ENCODE measurements at regions not wholly inside any gene's neighbourhood (a gene's known extent, or its start where the extent isn't known, plus 50 kb on each side); places are given as distances from the start of the nearest gene placed in this dataset.

GRCh38 chr2:239878686-239879085 lies 146.5 kb downstream of the NDUFA10 start:
- Histone ChIP-seq H3K4me1 (ENCODE audit: insufficient read depth, poor library complexity, severe bottlenecking) (no peaks in the 10 kb centered on the region), H3K27me3 (ENCODE audit: insufficient read depth, poor library complexity, severe bottlenecking) (peaks cover 21% of the 10 kb centered on the region), H3K9me3 (ENCODE audit: severe bottlenecking) (no peaks in the 10 kb centered on the region), H3K4me3 (ENCODE audit: severe bottlenecking) (no peak overlapping the region), H3K27ac (ENCODE audit: poor library complexity, severe bottlenecking) (no peak overlapping the region), H3K36me3 (ENCODE audit: low read depth) (no peaks in the 10 kb centered on the region)
- TF ChIP-seq CTCF (IDR thresholded peaks at IDR 0.05; ENCODE audit: poor library complexity, severe bottlenecking), result no peak
- no peak for DNase-seq (ENCODE audit: low spot score)
- ATAC-seq (ENCODE audit: low read depth), result no peak

GRCh38 chr2:239876948-239877289 lies 148.2 kb downstream of the NDUFA10 start:
- Histone ChIP-seq H3K27me3 (ENCODE audit: insufficient read depth, poor library complexity, severe bottlenecking) (peaks cover 26% of the 10 kb centered on the region), H3K4me1 (ENCODE audit: insufficient read depth, poor library complexity, severe bottlenecking) (no peaks in the 10 kb centered on the region), H3K9me3 (ENCODE audit: severe bottlenecking) (no peaks in the 10 kb centered on the region), H3K4me3 (ENCODE audit: severe bottlenecking) (no peak overlapping the region), H3K36me3 (ENCODE audit: low read depth) (no peaks in the 10 kb centered on the region), H3K27ac (ENCODE audit: poor library complexity, severe bottlenecking) (no peak overlapping the region)
- no peak for TF ChIP-seq CTCF (IDR thresholded peaks at IDR 0.05; ENCODE audit: poor library complexity, severe bottlenecking)
- DNase-seq (ENCODE audit: low spot score) (no peak), ATAC-seq (ENCODE audit: low read depth) (no peak)

- Histone ChIP-seq H3K9me3 (ENCODE audit: severe bottlenecking) (no peaks in the 10 kb centered on the region), H3K4me1 (ENCODE audit: insufficient read depth, poor library complexity, severe bottlenecking) (no peaks in the 10 kb centered on the region), H3K27me3 (ENCODE audit: insufficient read depth, poor library complexity, severe bottlenecking) (peaks cover 26% of the 10 kb centered on the region), H3K36me3 (ENCODE audit: low read depth) (no peaks in the 10 kb centered on the region), H3K27ac (ENCODE audit: poor library complexity, severe bottlenecking) (no peak overlapping the region), H3K4me3 (ENCODE audit: severe bottlenecking) (no peak overlapping the region)
- TF ChIP-seq CTCF (IDR thresholded peaks at IDR 0.05; ENCODE audit: poor library complexity, severe bottlenecking), result no peak
- ATAC-seq (ENCODE audit: low read depth) (no peak), DNase-seq (ENCODE audit: low spot score) (no peak)
Observed at GRCh38 chr2:239876271-239876947, 148.7 kb downstream of the NDUFA10 start.

- H3K4me1 ChIP-seq (ENCODE audit: insufficient read depth, poor library complexity, severe bottlenecking), result no peaks in the 10 kb centered on the region
- ATAC-seq (ENCODE audit: low read depth), result no peak
Observed at GRCh38 chr2:239874636-239875356, 150.3 kb downstream of the NDUFA10 start.

More at GRCh38 chr2:239874636-239875356, 150.3 kb downstream of the NDUFA10 start:
- no peak for DNase-seq (ENCODE audit: low spot score)
- H3K27ac ChIP-seq (ENCODE audit: poor library complexity, severe bottlenecking), result no peak overlapping the region
- peaks cover 26% of the 10 kb centered on the region for H3K27me3 ChIP-seq (ENCODE audit: insufficient read depth, poor library complexity, severe bottlenecking)
- H3K4me3 ChIP-seq (ENCODE audit: severe bottlenecking), result no peak overlapping the region
- no peak for TF ChIP-seq CTCF (IDR thresholded peaks at IDR 0.05; ENCODE audit: poor library complexity, severe bottlenecking)
- no peaks in the 10 kb centered on the region for H3K36me3 ChIP-seq (ENCODE audit: low read depth)
- H3K9me3 ChIP-seq (ENCODE audit: severe bottlenecking), result no peaks in the 10 kb centered on the region
